MCF 10A (cell line): ENCODE measurements at regions not wholly inside any gene's neighbourhood (a gene's known extent, or its start where the extent isn't known, plus 50 kb on each side); places are given as distances from the start of the nearest gene placed in this dataset.

Source experiments
- BruUV-seq: library from RNA; stranded (reverse); fragments of 400-500 nt; replicated peaks from 2 replicates; lab custom pipeline; 2021; lab: Mats Ljungman, UMichigan
- CTCF ChIA-PET: fragments of 300-600 bp; sonication (Branson Sonifier 250); formaldehyde crosslinking; extraction: SDS; loops from one replicate; lab custom pipeline; 2021; ENCODE audit warnings: antibody characterized with exemption, inconsistent platforms; lab: Yijun Ruan, JAX
- POLR2A ChIA-PET: fragments of 300-600, 350-650 bp; sonication (Branson Sonifier 250); formaldehyde crosslinking; extraction: SDS; loops from one replicate; lab custom pipeline; 2020; ENCODE audit warnings: antibody characterized with exemption, inconsistent platforms; lab: Yijun Ruan, JAX
- DNase-seq: peaks from one replicate; pipeline ENCODE4 v3.0.0-alpha.2; 2018; ENCODE audit not compliant: unreplicated experiment
- H3K27ac Mint-ChIP-seq: one replicate; pipeline ENCODE4 v1.8.0; 2022; ENCODE audit warnings: mild to moderate bottlenecking, low read depth, mixed read lengths; ENCODE audit not compliant: unreplicated experiment
- H3K27me3 Mint-ChIP-seq: one replicate; pipeline ENCODE4 v1.8.0; 2022; ENCODE audit warnings: mixed read lengths; ENCODE audit not compliant: insufficient read depth, unreplicated experiment
- H3K36me3 Mint-ChIP-seq: one replicate; pipeline ENCODE4 v1.8.0; 2022; ENCODE audit warnings: mild to moderate bottlenecking, moderate library complexity, mixed read lengths; ENCODE audit not compliant: insufficient read depth, unreplicated experiment
- H3K4me1 Mint-ChIP-seq: one replicate; pipeline ENCODE4 v1.8.0; 2022; ENCODE audit warnings: mixed read lengths; ENCODE audit not compliant: insufficient read depth, unreplicated experiment
- H3K4me3 Mint-ChIP-seq: one replicate; pipeline ENCODE4 v1.8.0; 2022; ENCODE audit warnings: mild to moderate bottlenecking, moderate library complexity, mixed read lengths; ENCODE audit not compliant: unreplicated experiment
- H3K9me3 Mint-ChIP-seq: one replicate; pipeline ENCODE4 v1.8.0; 2022; ENCODE audit warnings: mixed read lengths; ENCODE audit not compliant: unreplicated experiment
- CTCF ChIP-seq: fragments of 200-600 bp; IDR thresholded peaks from one replicate; pipeline ENCODE4 v1.8.0; 2022; ENCODE audit warnings: antibody characterized with exemption, mild to moderate bottlenecking; ENCODE audit not compliant: unreplicated experiment
- intact Hi-C: fragments of 100-400 bp; cut with micrococcal nuclease; formaldehyde crosslinking; loops from 2 replicates; pipeline ENCODE4 v1.14.1; 2022

GRCh38 chr3:154716170-154716569 lies 286.2 kb upstream of the GPR149 start:
- CTCF ChIA-PET, result no interaction called here

GRCh38 chr3:154708554-154708953 lies 278.6 kb upstream of the GPR149 start:
- no peak for TF ChIP-seq CTCF
- Mint-ChIP-seq H3K36me3 (no peaks in the 10 kb centered on the region), H3K4me3 (no peak overlapping the region), H3K9me3 (no peaks in the 10 kb centered on the region), H3K27ac (no peak overlapping the region), H3K4me1 (no peaks in the 10 kb centered on the region), H3K27me3 (no peaks in the 10 kb centered on the region)
- CTCF ChIA-PET, result no interaction called here
- intact Hi-C loops, result no loop called here
- POLR2A ChIA-PET, result interaction anchor here (0.5 kb wide), 1 partner anchor 121 kb away, joined by 4 read pairs; no protein-coding TSS in a partner anchor
- BruUV-seq, result no TSS peak
- no peak for DNase-seq

More at GRCh38 chr3:154716170-154716569, 286.2 kb upstream of the GPR149 start:
- no peaks in the 10 kb centered on the region for H3K4me1 Mint-ChIP-seq
- no TSS peak for BruUV-seq
- TF ChIP-seq CTCF, result no peak
- intact Hi-C loops, result no loop called here
- H3K27me3 Mint-ChIP-seq, result no peaks in the 10 kb centered on the region
- H3K36me3 Mint-ChIP-seq, result no peaks in the 10 kb centered on the region
- no peak overlapping the region for H3K4me3 Mint-ChIP-seq
- POLR2A ChIA-PET, result interaction anchor here (1.0 kb wide), 1 partner anchor 14 kb away, joined by 3 read pairs; no protein-coding TSS in a partner anchor
- no peak for DNase-seq
- H3K27ac Mint-ChIP-seq, result no peak overlapping the region
- no peaks in the 10 kb centered on the region for H3K9me3 Mint-ChIP-seq

- DNase-seq, result no peak
- BruUV-seq, result no TSS peak
- Mint-ChIP-seq H3K27ac (no peak overlapping the region), H3K4me1 (no peaks in the 10 kb centered on the region), H3K4me3 (no peak overlapping the region), H3K36me3 (no peaks in the 10 kb centered on the region), H3K27me3 (no peaks in the 10 kb centered on the region), H3K9me3 (no peaks in the 10 kb centered on the region)
- intact Hi-C loops, result no loop called here
- ChIA-PET CTCF (no interaction called here), POLR2A (no interaction called here)
- TF ChIP-seq CTCF, result no peak
These were observed 271.1 kb upstream of the GPR149 start for GRCh38 chr3:154701055-154701454.

- TF ChIP-seq CTCF, result no peak
- H3K27me3 Mint-ChIP-seq, result no peaks in the 10 kb centered on the region
- peaks cover 6% of the 10 kb centered on the region for H3K4me1 Mint-ChIP-seq
- intact Hi-C loops, result no loop called here
- BruUV-seq, result no TSS peak
- ChIA-PET POLR2A (no interaction called here), CTCF (no interaction called here)
- H3K9me3 Mint-ChIP-seq, result peaks cover 1% of the 10 kb centered on the region
- DNase-seq, result no peak
- no peaks in the 10 kb centered on the region for H3K36me3 Mint-ChIP-seq
- H3K4me3 Mint-ChIP-seq, result no peak overlapping the region
- H3K27ac Mint-ChIP-seq, result no peak overlapping the region
These were observed 260.4 kb upstream of the GPR149 start for GRCh38 chr3:154690413-154690812.
